ENCODE measurements at regions not wholly inside any gene's neighbourhood (a gene's known extent, or its start where the extent isn't known, plus 50 kb on each side); places are given as distances from the start of the nearest gene placed in this dataset.

- Histone ChIP-seq H3K4me1 (ENCODE audit: control insufficient read depth in 2 of 2, insufficient read depth in 1 of 2, low read depth in 1 of 2, low read length in 2 of 2) (peaks cover 0 to 2% of the 10 kb centered on the region in 2 donors), H3K23ac (ENCODE audit: low read depth, low read length, poor library complexity) (no peak overlapping the region), H3K4me2 (ENCODE audit: insufficient read depth, low read length, poor library complexity, severe bottlenecking) (no peak overlapping the region), H3K14ac (ENCODE audit: low read length) (no peak overlapping the region), H3K36me3 (replicated peaks in 1 of 2; ENCODE audit: control insufficient read depth in 2 of 2, insufficient read depth in 2 of 2, low read length in 2 of 2) (no peaks in the 10 kb centered on the region), H2AK5ac (ENCODE audit: low read depth, low read length) (no peak overlapping the region), H3K79me1 (ENCODE audit: low read depth, low read length) (no peaks in the 10 kb centered on the region), H3K27me3 (ENCODE audit: control insufficient read depth in 3 of 3, insufficient read depth in 3 of 3, low read depth in 1 of 3, low read length in 3 of 3) (no peaks in the 10 kb centered on the region), H2BK15ac (ENCODE audit: low read length) (no peak overlapping the region), H3K9me3 (replicated peaks in 1 of 2; ENCODE audit: control insufficient read depth in 2 of 2, insufficient read depth in 1 of 2, low read depth in 1 of 2, low read length in 2 of 2) (no peaks in the 10 kb centered on the region), H2AFZ (ENCODE audit: low read length) (no peak overlapping the region), H2BK120ac (ENCODE audit: low read depth, low read length) (no peak overlapping the region), H2BK12ac (ENCODE audit: low read length) (no peak overlapping the region), H3K27ac (replicated peaks; ENCODE audit: low read length) (no peak overlapping the region), H3K4ac (ENCODE audit: low read length) (no peak overlapping the region), H2BK5ac (ENCODE audit: low read length) (no peak overlapping the region), H3K9ac (ENCODE audit: low read depth, low read length, poor library complexity) (no peak overlapping the region), H4K91ac (ENCODE audit: low read depth, low read length, poor library complexity) (no peak overlapping the region), H4K8ac (ENCODE audit: low read depth, low read length) (no peak overlapping the region), H3K4me3 (ENCODE audit: low read length in 2 of 2) (no peak overlapping the region), H3K18ac (ENCODE audit: low read length) (no peak overlapping the region)
- no CpG with 5 or more reads among the region's 13 CpGs for WGBS, 2 donors (ENCODE audit: extremely low coverage in 2 of 2, insufficient read length in 2 of 2, insufficient replicate concordance in 1 of 2)
- DNase-seq (ENCODE audit: low spot score): no peak
These were observed 82.2 kb upstream of the NAA20 start for GRCh38 chr20:19934792-19935491.

GRCh38 chr20:19935842-19936241, 81.3 kb upstream of the NAA20 start:
- H3K14ac ChIP-seq (ENCODE audit: low read length): no peak overlapping the region
- H2AK5ac ChIP-seq (ENCODE audit: low read depth, low read length): no peak overlapping the region
- H3K9me3 ChIP-seq (replicated peaks in 1 of 2; ENCODE audit: control insufficient read depth in 2 of 2, insufficient read depth in 1 of 2, low read depth in 1 of 2, low read length in 2 of 2): no peaks in the 10 kb centered on the region
- H2BK120ac ChIP-seq (ENCODE audit: low read depth, low read length): no peak overlapping the region
- H2AFZ ChIP-seq (ENCODE audit: low read length): no peak overlapping the region
- no peak overlapping the region for H3K23ac ChIP-seq (ENCODE audit: low read depth, low read length, poor library complexity)
- peak overlapping the region; percentile 10 for H4K91ac ChIP-seq (ENCODE audit: low read depth, low read length, poor library complexity)
- no peak overlapping the region for H3K4me3 ChIP-seq (ENCODE audit: low read length in 2 of 2)
- peaks cover 0 to 2% of the 10 kb centered on the region in 2 donors for H3K4me1 ChIP-seq (ENCODE audit: control insufficient read depth in 2 of 2, insufficient read depth in 1 of 2, low read depth in 1 of 2, low read length in 2 of 2)
- H3K27me3 ChIP-seq (ENCODE audit: control insufficient read depth in 3 of 3, insufficient read depth in 3 of 3, low read depth in 1 of 3, low read length in 3 of 3): no peaks in the 10 kb centered on the region
- no peak overlapping the region for H3K4ac ChIP-seq (ENCODE audit: low read length)
- H3K27ac ChIP-seq (replicated peaks; ENCODE audit: low read length): no peak overlapping the region
- H2BK15ac ChIP-seq (ENCODE audit: low read length): no peak overlapping the region
- no CpG with 5 or more reads among the region's 7 CpGs for WGBS, 2 donors (ENCODE audit: extremely low coverage in 2 of 2, insufficient read length in 2 of 2, insufficient replicate concordance in 1 of 2)
- H3K9ac ChIP-seq (ENCODE audit: low read depth, low read length, poor library complexity): no peak overlapping the region
- no peak for DNase-seq (ENCODE audit: low spot score)
- no peak overlapping the region for H3K4me2 ChIP-seq (ENCODE audit: insufficient read depth, low read length, poor library complexity, severe bottlenecking)
- no peak overlapping the region for H4K8ac ChIP-seq (ENCODE audit: low read depth, low read length)
- H2BK12ac ChIP-seq (ENCODE audit: low read length): no peak overlapping the region
- no peak overlapping the region for H3K18ac ChIP-seq (ENCODE audit: low read length)
- no peak overlapping the region for H2BK5ac ChIP-seq (ENCODE audit: low read length)
- H3K79me1 ChIP-seq (ENCODE audit: low read depth, low read length): no peaks in the 10 kb centered on the region
- no peaks in the 10 kb centered on the region for H3K36me3 ChIP-seq (replicated peaks in 1 of 2; ENCODE audit: control insufficient read depth in 2 of 2, insufficient read depth in 2 of 2, low read length in 2 of 2)

GRCh38 chr20:19936466-19937200, 80.5 kb upstream of the NAA20 start:
- Histone ChIP-seq H3K36me3 (replicated peaks in 1 of 2; ENCODE audit: control insufficient read depth in 2 of 2, insufficient read depth in 2 of 2, low read length in 2 of 2) (peaks cover 0 to 3% of the 10 kb centered on the region in 2 donors), H2BK5ac (ENCODE audit: low read length) (no peak overlapping the region)

GRCh38 chr20:19937218-19937617, 79.9 kb upstream of the NAA20 start:
- Histone ChIP-seq H2BK5ac (ENCODE audit: low read length) (no peak overlapping the region), H3K23ac (ENCODE audit: low read depth, low read length, poor library complexity) (no peak overlapping the region), H3K14ac (ENCODE audit: low read length) (no peak overlapping the region), H3K27me3 (ENCODE audit: control insufficient read depth in 3 of 3, insufficient read depth in 3 of 3, low read depth in 1 of 3, low read length in 3 of 3) (no peaks in the 10 kb centered on the region), H3K79me1 (ENCODE audit: low read depth, low read length) (no peaks in the 10 kb centered on the region), H3K4ac (ENCODE audit: low read length) (no peak overlapping the region), H3K18ac (ENCODE audit: low read length) (no peak overlapping the region), H3K4me2 (ENCODE audit: insufficient read depth, low read length, poor library complexity, severe bottlenecking) (no peak overlapping the region), H4K91ac (ENCODE audit: low read depth, low read length, poor library complexity) (no peak overlapping the region), H4K8ac (ENCODE audit: low read depth, low read length) (no peak overlapping the region), H3K9me3 (replicated peaks in 1 of 2; ENCODE audit: control insufficient read depth in 2 of 2, insufficient read depth in 1 of 2, low read depth in 1 of 2, low read length in 2 of 2) (no peaks in the 10 kb centered on the region), H3K36me3 (replicated peaks in 1 of 2; ENCODE audit: control insufficient read depth in 2 of 2, insufficient read depth in 2 of 2, low read length in 2 of 2) (peaks cover 0 to 3% of the 10 kb centered on the region in 2 donors), H2AFZ (ENCODE audit: low read length) (no peak overlapping the region), H2BK15ac (ENCODE audit: low read length) (no peak overlapping the region), H3K9ac (ENCODE audit: low read depth, low read length, poor library complexity) (no peak overlapping the region), H3K4me3 (ENCODE audit: low read length in 2 of 2) (no peak overlapping the region), H3K27ac (replicated peaks; ENCODE audit: low read length) (no peak overlapping the region), H2BK120ac (ENCODE audit: low read depth, low read length) (no peak overlapping the region), H3K4me1 (ENCODE audit: control insufficient read depth in 2 of 2, insufficient read depth in 1 of 2, low read depth in 1 of 2, low read length in 2 of 2) (peaks cover 0 to 2% of the 10 kb centered on the region in 2 donors), H2BK12ac (ENCODE audit: low read length) (no peak overlapping the region), H2AK5ac (ENCODE audit: low read depth, low read length) (no peak overlapping the region)
- DNase-seq (ENCODE audit: low spot score): no peak
- WGBS, 2 donors (ENCODE audit: extremely low coverage in 2 of 2, insufficient read length in 2 of 2, insufficient replicate concordance in 1 of 2): no CpG with 5 or more reads among the region's 11 CpGs

More at GRCh38 chr20:19936466-19937200, 80.5 kb upstream of the NAA20 start:
- no peaks in the 10 kb centered on the region for H3K27me3 ChIP-seq (ENCODE audit: control insufficient read depth in 3 of 3, insufficient read depth in 3 of 3, low read depth in 1 of 3, low read length in 3 of 3)
- DNase-seq (ENCODE audit: low spot score): no peak
- no peak overlapping the region for H4K91ac ChIP-seq (ENCODE audit: low read depth, low read length, poor library complexity)
- H3K9ac ChIP-seq (ENCODE audit: low read depth, low read length, poor library complexity): no peak overlapping the region
- peaks cover 0 to 2% of the 10 kb centered on the region in 2 donors for H3K4me1 ChIP-seq (ENCODE audit: control insufficient read depth in 2 of 2, insufficient read depth in 1 of 2, low read depth in 1 of 2, low read length in 2 of 2)
- no peak overlapping the region for H2BK120ac ChIP-seq (ENCODE audit: low read depth, low read length)
- H3K4me2 ChIP-seq (ENCODE audit: insufficient read depth, low read length, poor library complexity, severe bottlenecking): no peak overlapping the region
- no peak overlapping the region for H3K23ac ChIP-seq (ENCODE audit: low read depth, low read length, poor library complexity)
- H2BK12ac ChIP-seq (ENCODE audit: low read length): no peak overlapping the region
- H3K14ac ChIP-seq (ENCODE audit: low read length): no peak overlapping the region
- no peak overlapping the region for H3K4me3 ChIP-seq (ENCODE audit: low read length in 2 of 2)
- no peak overlapping the region for H3K27ac ChIP-seq (replicated peaks; ENCODE audit: low read length)
- H4K8ac ChIP-seq (ENCODE audit: low read depth, low read length): no peak overlapping the region
- no peak overlapping the region for H2BK15ac ChIP-seq (ENCODE audit: low read length)
- H2AK5ac ChIP-seq (ENCODE audit: low read depth, low read length): no peak overlapping the region
- H3K9me3 ChIP-seq (replicated peaks in 1 of 2; ENCODE audit: control insufficient read depth in 2 of 2, insufficient read depth in 1 of 2, low read depth in 1 of 2, low read length in 2 of 2): no peaks in the 10 kb centered on the region
- H3K79me1 ChIP-seq (ENCODE audit: low read depth, low read length): no peaks in the 10 kb centered on the region
- no peak overlapping the region for H2AFZ ChIP-seq (ENCODE audit: low read length)
- no CpG with 5 or more reads among the region's 8 CpGs for WGBS, 2 donors (ENCODE audit: extremely low coverage in 2 of 2, insufficient read length in 2 of 2, insufficient replicate concordance in 1 of 2)
- H3K18ac ChIP-seq (ENCODE audit: low read length): no peak overlapping the region
- no peak overlapping the region for H3K4ac ChIP-seq (ENCODE audit: low read length)

Data from neuronal stem cell (in vitro differentiated cells).